Glomerular visceral epithelial cell (primary cell): ENCODE measurements at regions not wholly inside any gene's neighbourhood (a gene's known extent, or its start where the extent isn't known, plus 50 kb on each side); places are given as distances from the start of the nearest gene placed in this dataset.
A peak's percentile ranks its signal among the peaks of the same experiment; 100 is the strongest.

Experiments
- DNase-seq: peaks from one replicate; pipeline ENCODE4 v3.0.0-alpha.2; 2016; ENCODE audit errors: extremely low spot score

DNA sequence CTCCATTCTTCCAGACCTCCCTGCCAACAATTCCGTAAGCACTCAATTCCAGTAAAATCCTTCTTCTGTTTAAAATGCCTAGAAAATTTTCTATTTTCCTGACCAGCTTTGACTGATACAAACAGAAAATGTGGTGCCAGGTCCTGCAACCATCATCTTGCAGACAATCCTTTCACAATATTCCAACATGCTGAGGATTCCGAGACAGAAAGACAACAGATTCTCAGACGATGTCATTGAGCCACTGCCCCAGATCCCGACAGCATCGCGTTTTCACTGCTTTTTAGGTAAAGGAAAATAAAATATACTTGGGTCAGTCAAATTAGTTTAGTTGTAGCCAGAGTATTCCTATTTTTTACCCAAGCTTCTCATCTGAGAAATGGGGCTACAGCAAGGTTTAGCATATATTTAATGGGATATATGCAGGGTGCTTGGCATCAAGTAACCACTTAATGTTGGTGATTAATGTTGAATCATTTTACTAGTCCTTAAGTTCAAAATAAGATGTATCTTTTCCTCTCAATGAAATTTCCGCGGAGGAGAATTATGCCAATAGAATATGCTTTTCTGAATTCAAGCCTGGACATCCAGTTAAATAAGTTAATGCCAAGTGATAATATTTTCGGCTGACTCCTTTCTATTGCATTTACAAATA is 866.6 kb downstream of the SLC4A3 start:
- DNase-seq, result no peak

DNA sequence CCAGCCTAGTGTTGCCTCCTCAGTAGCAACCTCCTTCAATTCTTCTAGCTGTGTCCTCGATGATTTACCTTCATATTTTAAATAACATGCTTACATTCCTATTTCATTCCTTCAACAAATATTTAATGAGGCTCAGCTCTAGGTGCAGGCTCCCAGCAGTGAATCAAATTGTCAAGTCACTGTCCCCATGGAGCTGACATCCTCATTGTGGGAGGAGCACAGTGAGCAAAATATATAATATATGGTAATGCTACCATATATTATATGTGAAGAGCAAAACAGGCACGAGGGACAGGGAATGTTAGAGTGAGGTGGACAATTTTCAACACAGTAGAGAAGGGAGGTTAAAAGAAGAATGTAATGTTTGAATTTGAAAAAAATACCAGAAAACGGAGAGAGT is 869.1 kb downstream of the SLC4A3 start:
- DNase-seq, result no peak

DNA sequence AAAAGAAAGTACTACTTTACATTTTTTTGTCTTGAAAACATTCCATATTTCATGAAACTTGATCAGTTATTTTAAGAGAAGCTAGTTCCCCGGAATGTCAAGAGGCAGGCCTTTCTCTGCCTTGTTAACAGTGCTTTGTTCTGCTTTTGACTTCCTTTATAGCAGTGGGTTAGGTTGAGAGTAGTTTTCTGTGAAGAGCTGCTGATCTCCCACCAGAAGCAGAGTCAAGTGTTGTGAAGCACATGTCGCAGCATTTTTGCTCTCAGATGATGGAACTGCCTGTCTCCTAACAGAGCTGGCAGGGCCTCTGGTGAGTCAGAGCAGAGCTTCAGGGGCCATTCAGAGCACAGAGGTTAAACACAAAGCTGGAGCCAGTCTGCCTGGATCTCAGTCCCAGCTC is 871.8 kb downstream of the SLC4A3 start:
- peak; percentile 55 for DNase-seq

DNA sequence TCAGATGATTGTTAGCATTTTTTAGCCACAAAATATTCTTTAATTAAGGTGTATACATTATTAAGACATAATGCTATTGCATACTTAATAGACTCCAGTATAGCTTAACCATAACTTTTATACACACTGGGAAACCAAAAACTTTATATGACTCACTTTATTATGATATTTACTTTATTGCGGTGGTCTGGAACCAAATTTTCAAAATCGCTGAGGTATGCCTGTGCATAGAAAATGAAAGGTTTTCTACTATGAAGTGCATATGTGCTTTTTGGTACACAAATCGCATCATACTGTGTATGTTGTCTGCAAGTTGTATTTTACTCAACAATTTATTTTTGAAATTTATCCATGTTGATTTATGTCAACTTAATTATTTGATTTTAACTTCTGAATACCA is 875.1 kb downstream of the SLC4A3 start:
- no peak for DNase-seq

DNA sequence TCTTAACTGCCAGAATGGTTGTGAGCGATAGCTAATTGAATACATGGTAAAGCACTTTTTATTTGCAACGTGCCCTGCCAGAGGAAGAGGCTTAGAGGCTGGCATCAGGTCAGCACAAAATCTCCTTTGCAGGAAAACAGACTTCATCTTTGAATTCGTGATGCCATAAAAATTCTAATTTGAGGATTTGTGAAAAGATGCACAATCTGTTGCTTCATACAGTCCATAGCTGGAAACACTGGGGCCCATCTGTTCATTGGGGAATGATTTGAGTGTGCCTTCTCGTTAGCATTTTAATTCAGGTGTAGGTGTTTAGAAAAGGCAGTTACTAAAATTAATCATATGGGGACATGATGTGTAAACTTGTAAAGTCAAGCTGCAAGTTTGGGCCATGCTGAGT is 876.0 kb downstream of the SLC4A3 start:
- DNase-seq, result no peak

DNA sequence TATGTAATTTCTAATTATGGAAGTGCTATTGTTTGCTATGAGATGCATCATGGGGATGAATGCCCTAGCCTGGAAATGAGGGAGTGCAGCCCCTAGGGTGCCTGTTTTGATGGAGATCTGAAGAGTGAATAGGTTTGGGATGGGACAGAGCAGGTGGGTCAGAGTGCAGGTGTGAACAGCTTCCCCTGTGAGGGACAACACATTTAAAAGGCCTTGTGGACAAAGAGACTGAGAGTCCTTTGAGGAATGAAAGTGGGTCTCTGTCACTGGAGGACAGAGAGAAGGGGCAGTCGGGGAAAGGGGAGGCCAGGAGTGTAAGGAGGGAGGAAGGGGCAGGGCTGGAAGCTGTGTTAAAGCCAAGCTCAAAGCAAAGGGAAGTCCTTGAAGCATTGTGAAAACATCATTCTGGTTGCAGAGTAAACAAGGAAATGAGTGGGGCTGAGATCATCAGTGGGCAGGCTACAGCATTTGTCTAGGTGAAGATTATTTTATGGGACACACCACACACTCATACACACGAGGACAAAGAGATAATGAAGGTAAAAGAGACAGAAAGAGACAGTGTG is 877.6 kb downstream of the SLC4A3 start:
- DNase-seq, result peak; percentile 21

DNA sequence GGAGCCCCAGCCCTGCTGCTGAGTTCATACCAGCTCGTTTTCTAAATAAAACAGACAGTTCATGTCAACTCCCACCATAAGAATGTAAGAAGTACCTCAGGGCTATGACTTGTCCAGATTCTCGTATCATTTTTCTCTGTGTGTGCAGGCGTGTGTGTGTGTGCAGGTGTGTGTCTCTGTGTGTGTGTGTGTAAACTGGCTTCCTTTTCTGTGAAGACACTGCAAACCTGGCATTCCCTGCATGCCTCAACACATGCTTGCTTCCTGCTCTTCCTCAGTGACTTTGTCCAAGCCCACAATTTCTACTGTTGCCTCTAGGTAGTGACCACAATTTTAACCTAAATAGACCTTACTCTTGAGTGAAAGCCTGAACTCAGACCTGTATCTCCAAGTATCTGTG is 879.0 kb downstream of the SLC4A3 start:
- no peak for DNase-seq

DNA sequence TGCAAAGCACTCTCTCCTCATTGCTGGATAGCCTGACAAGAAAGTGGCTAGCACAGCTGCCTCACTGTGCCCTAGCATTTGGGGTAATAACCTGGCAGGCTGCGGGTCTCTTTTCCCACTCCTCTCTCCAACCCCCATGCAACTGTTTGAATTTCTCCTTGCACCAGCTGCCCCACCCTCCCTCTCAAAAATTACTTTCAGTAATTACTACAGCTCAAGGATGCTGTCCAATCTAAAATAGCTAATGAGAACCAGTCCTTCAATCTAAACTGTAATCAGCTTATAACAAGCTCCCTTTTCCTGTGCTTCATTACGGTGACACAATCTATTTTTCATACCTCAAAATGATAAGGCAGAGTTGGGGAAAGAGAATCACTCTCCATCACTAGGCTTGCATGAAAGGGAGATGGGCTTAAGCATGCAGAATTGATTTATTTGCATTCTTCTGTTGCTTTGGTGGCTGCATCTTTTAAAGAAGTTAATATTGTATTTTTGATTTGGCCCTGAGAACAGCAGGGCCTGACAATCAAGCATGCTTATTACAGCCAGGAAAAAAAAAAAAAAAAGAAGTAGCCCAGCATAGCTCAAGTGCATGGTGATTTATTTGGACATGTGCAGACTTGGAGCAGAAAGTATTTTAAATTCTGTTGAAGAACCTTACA is 881.8 kb downstream of the SLC4A3 start:
- no peak for DNase-seq

DNA sequence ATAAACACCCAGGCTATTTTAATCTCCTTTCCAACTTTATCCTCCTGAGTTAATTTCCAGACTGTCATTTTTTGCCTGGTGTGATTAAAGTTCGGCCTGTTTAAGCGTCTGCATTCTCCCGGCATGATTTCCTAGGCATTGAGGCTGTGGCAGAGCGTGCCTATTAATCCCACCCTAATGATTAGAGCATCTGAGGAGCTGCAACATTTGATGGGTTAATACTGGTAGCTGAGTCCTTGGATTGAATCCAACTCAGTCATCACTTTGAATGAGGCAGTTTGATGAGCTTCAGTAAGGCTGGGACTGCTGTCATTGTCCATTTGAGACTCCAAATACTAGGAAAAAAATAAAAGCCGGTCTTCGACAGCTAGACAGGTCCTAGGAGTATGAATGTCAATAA is 882.5 kb downstream of the SLC4A3 start:
- DNase-seq, result no peak

DNA sequence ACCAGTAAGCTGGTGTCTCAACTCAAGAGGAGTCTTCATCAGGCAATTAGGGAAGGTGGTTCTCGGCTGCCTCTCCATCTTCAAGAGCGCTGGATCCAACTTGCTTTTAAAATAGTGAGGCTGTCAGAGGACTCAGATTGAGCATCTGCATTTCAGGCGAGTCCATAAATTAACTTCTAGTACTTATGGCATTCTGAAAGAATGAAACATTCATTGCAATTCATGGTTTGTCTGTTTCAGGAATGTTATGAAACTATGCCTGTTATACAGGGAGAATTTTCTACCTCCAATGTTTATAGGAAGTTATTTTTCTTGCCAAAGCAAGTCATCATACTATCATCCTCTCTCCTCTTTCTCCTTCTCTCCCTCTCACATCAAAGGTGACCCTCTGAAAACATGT is 883.2 kb downstream of the SLC4A3 start:
- DNase-seq, result no peak

DNA sequence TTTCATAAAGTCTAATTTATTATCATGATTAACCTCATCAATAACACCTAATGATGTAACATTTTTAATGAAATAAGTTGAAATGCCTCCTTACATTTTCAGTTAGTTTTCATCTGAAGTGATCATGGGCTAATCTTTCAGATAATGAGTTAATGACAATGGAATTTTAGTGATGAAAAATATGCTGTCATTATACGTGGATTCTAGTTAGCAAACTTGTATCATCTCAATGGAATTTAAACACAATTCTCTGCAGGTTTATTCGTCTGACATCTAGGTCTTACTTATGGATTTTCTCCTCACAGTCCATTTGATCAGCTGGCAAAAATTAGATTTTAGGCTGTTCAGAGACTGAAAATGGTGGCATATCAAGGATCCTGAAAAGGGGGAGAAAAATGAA is 885.0 kb downstream of the SLC4A3 start:
- DNase-seq, result peak; percentile 44

DNA sequence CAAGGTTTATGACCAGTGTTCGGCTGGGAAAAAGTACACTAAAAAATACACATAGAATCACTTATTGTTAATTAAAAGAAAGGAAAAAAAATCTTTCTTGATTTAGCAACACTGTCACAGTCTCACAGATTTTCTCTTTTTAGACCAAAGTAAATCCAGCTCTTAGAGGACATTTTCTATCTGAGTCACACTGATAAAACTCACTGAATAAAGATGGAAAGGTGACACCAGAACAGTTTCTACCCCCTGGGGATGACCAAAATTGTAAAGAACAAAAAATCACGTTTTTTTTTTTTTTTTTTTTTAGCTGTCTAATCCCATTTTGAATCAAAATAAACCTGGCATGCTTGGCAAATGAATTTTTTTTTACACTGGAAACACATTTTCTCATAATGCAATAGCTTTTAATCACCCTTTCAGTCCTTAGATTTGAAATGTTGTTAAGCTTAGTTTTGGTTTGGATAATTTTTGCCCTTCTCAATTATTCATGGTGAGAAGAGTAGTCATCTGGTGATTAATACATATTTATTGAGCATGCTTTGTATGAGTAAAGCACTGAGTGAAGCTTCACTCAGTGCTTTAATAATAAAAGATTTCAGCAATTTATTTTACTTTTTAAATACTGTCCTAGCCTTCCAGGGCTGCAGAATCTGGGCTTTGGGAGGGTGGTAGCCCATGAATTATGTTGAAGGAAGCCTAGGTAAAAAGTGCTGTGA is 886.3 kb downstream of the SLC4A3 start:
- DNase-seq, result no peak

DNA sequence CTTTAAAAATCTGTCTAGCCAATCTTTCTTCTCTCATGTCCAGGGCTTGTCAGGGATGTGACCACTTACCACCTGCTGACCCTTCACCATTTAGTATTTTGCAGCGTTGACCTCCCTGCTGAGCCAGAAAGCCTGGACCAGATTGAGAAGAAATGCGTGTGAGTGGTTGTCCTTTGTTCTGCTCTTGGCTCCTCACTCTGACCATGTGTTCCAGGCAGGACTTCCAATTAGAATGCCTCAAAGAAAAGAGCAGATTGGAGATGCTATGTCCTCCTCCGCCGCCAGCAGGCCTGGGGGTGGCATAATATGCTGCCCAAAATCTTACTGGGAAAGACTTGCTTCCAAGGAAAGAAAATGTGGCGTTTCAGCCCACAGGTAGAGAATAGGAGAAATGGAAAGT is 894.1 kb downstream of the SLC4A3 start:
- DNase-seq, result no peak

DNA sequence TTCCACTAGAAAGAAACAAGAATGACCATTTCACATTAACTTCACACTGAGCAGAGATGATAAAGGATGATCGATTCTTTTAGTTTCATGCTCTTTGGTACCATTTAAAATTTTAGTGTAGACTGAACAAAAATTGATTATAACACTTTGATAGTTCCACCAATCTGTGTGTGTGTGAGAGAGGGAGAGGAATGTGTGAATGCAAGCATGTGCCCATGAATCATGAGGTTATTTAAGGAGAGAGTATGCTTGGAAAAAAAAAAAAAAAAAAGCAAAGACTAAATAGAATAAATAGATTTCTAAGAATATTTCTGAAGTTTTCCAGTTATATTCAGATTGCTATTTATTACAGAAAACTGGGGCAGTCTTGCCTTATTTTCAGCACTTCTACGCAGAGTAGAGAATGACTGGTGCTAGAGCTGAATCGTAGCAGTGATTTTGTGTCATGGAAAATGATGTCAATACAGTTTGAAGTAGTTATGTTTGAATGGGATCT is 900.8 kb downstream of the SLC4A3 start:
- no peak for DNase-seq

DNA sequence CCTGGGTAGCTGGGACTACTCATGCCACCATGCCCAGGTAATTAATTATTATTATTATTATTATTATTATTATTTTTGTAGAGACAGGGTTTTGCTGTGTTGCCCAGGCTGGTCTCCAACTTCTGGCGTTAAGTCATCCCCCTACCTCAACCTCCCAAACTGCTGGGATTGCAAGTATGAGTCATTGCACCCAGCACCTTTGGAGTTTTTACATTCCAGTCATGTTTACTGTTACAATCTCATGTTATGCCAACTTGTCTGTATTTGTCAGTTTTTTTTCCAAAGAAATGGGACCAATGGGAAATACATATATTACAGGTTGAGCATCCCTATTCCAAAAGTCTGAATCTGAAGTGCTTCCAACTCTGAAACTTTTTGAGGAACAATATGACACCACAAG is 903.8 kb downstream of the SLC4A3 start:
- DNase-seq, result no peak

DNA sequence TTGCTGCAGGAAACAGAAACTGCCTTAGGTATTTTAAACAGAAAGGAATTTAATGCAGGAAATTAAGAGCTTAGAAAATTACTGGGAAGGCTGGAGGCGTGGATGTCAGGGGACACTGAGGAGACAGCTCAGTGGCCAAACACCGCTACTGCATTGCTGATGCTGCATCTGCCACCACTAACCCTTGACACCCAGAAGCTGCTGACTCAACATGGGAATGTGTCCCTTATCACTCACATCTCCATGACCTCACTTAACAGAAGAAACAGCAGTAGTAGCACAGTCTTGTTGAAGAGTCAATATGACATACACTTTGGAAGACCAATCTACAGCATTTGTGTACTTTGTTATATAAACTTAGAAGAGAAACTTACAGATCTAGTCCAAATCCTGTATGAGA is 906.1 kb downstream of the SLC4A3 start:
- peak; percentile 21 for DNase-seq

DNA sequence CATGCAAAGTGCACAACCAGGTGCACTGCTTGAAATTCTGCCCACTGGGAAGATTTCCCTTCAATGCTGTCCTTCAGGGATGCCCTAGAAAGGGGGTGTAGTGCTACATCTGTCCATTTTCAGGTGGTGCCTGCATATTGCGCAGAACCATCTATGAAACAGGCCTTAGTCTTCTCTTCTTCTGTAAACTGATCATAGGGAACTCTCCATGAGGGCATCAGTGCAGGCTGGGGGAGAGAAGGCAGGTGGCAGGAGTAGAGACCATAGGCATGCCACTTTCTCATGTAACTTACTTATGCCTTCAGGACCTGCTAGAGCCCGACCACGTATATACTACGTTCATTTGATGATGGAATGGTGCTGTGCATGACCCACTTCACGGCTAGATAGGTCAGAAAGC is 912.1 kb downstream of the SLC4A3 start:
- DNase-seq, result no peak

DNA sequence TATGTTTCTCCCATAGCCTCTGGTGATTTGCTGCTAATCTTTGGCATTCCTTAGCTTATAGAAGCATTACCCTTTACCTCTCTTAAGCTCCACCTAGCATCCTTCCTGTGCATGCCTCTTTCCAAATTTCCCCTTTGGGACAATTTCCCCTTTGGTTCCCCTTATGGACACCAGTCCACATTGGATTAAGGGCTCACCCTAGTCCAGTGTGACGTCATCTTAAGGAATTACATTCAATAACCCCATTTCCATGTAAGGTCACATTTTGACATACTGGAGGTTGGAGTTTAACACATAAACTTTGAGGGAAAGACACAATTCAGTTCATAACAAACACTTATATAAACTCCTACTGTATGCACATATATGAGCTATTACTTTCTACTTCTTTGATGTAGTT is 916.6 kb downstream of the SLC4A3 start:
- DNase-seq, result no peak

DNA sequence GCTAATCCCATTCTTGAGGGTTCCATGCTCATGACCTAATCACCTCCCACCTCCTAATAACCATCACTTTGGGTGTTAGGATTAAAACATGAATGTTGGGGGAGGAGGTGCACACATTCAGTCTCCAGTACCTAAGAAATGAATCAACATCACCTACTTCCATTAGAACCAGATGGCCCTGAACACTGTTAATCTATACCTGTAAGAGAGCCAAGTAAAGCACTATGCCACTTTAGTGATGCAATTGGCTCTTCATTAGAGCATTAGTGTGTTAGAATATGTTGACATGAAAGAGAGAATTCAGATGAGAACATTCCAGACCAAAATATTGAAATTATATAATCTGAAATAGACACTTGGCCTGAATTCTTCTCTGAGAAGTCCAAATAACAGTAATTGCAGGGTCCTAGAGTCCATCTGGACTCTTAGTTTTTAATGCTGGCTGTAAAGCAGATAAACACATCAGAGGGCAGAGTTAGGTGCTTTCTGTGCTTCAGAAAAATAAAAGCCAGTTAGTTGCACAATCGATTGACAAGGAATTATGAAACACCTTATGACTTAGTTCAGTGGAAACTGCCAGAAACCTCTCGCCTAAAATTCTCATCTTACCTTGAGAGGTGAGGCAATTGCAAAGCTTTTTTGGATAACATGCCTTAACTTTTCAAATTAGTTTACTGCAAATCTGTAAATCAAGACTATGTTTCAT is 923.7 kb downstream of the SLC4A3 start:
- no peak for DNase-seq

DNA sequence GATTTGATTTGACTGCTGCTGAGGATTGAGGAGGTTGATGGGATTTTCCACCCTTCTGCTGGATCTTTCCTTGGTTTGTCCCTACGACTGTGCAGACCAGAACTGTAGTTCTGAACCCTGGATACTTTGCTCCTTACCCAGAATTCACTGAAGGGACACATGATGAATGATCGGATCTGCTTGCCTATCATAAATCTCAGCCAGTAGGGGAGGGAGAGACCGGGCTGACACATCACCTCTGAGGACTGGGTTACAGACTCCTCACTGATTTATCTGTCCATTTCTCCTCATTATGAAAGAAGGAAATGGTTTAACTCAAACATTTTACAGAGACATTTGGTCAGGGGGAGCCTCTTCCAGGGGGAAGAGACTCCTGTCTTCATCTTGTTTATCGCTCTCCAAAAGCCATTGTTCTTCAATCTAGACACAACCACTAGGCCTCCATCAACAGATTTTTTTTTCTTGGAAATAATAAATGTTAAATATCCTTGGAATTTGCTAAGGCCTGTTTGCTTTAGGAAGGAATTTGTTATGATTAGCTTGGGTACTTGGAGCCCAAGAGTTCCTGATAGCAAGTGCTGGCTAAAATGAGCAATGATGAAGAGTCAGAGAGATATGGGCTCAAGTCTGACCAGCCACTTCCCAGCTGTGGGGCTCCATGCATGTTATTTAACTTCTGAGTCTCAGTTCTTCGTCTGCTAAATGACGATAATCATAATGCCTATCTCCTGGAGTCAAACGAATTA is 925.5 kb downstream of the SLC4A3 start:
- DNase-seq, result no peak

DNA sequence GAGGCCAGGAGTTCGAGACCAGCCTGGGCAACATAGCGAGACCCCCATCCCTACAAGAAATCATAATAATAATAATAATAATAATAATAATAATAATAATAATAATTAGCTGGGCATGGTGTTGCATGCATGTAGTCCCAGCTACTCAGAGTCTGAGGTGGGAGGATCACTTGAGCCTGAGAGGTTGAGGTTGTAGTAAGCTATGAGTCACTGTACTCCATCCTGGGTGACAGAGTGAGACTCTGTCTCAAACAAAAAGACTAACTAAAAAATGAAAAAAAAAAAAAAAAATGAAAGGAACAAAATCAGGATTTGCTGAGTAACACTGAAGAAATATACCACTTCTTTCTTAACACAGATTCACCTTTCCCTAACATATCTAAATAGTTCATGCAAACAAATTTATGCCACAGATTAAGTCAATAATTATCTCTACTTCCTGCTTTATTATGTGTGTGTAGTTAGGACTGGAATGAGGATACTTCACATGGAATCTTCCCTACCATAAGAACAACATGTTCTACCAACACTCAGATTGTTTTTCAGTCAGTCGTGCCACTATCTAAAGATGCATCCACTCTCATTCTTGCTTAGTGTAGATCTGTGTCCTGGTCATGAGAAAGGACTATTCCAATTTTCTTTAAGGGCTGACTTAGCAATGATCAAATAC is 928.7 kb downstream of the SLC4A3 start:
- peak; percentile 55 for DNase-seq
